Activated CD4-positive, alpha-beta T cell treated with anti-CD3 and anti-CD28 coated beads for 24 hours (primary cell): ENCODE measurements at regions not wholly inside any gene's neighbourhood (a gene's known extent, or its start where the extent isn't known, plus 50 kb on each side); places are given as distances from the start of the nearest gene placed in this dataset.

Experiments used
- DNase-seq, 2 donors: peaks; one replicate each; pipeline ENCODE4 v3.0.0-alpha.2; 2020; ENCODE audit warnings: low read depth in 2 of 2

GRCh38 chr14:61132336-61132735 lies 148.8 kb downstream of the TMEM30B start:
- DNase-seq, result no peak

DNA sequence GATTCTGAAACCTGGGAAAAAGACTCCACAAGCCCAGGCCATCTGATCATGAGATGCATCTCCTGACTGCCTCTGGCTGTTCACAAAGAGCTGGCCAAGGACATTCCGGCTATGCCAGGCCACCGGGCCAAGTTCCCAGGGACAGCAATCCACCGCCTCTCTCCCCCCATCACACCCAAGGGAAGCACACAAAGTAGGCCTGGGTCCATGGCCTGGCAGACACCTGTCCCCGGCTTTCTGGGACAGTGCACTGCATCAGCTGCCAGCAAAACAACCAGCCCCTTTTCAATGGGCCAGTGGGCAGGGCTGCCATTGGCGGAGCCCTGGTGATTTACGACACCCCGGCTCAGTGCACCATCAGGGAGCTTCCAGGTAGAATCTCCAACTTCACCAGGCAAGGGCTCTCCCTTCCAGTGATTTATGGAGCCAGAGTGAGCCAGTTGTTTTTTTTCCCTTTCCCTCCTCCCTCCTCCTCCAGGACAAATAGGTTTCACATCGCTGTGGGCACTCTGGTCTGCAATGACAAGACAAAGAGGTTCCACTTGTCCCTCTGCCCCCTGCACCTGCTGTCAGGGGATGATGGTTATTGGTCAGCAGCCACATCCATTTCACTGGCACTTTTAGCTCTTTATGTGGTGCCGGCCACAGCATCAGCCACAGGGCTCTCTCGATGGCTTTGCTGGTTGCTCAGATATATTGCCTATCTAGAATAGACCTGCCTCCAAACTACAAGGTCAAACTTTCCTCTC lies 149.6 kb downstream of the SLC38A6 start:
- no peak for DNase-seq

- no peak for DNase-seq
Observed at GRCh38 chr14:61129168-61129745, 148.2 kb downstream of the SLC38A6 start.

GRCh38 chr14:61128382-61129167 lies 147.5 kb downstream of the SLC38A6 start:
- no peak for DNase-seq

GRCh38 chr14:61126603-61127498 lies 145.8 kb downstream of the SLC38A6 start:
- no peak for DNase-seq

DNA sequence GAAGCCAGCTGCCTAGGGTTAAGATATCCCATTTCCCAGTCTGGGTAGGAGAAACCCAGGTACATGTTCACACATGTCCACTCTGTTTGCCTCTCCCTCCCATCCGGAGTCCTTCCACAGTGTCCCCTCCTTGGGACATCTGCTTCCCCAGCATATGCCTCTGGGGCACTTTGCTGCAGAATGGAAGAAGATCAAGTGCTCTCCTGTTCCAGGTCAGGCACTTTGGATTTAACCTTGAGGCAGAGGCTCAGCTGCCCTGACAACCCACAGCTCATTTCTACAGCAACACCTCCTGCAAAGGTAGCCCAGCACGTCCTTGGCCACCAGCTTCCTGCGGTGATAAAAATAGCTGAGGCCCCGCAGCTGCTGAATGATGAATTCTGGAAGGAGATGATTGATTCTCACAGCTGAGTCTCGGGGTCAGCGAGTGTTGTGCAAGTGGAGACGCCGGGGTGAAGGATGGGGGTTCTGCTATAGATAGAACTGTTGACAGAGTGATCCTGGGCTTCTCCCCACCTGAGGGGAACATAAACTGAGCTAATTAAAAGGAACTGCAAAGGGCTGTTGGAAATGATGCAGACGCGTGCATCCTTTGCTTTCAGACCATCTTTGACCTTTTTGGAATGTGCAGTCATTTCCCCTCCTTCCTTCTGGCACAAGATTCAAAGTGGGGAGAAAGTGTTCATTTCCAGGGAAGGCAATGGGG lies 145.0 kb downstream of the SLC38A6 start:
- no peak for DNase-seq

- no peak for DNase-seq
Observed at GRCh38 chr14:61125041-61125866, 144.2 kb downstream of the SLC38A6 start.

DNA sequence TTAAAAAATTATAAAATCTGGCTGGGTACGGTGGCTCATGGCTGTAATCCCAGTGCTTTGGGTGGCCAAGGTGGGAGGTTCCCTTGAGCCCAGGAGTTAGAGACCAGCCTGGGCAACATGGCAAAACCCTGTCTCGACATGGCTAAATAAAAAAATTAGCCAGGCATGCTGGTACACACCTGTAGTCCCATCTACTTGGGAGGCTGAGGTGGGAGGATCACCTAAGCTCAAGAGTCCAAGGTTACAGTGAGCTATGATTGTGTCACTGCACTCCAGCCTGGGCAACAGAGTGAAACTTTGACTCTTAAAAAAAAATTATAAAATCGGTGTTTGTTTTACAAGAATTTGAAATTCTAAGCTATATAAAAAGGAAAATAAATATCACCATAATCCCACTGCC lies 141.8 kb downstream of the SLC38A6 start:
- DNase-seq, result no peak

GRCh38 chr14:61121355-61121787 lies 140.3 kb downstream of the SLC38A6 start:
- no peak for DNase-seq

GRCh38 chr14:61120576-61120975 lies 139.5 kb downstream of the SLC38A6 start:
- no peak for DNase-seq

GRCh38 chr14:61119006-61119405 lies 138.0 kb downstream of the SLC38A6 start:
- no peak for DNase-seq

GRCh38 chr14:61116369-61116768 lies 135.3 kb downstream of the SLC38A6 start:
- DNase-seq, result no peak

DNA sequence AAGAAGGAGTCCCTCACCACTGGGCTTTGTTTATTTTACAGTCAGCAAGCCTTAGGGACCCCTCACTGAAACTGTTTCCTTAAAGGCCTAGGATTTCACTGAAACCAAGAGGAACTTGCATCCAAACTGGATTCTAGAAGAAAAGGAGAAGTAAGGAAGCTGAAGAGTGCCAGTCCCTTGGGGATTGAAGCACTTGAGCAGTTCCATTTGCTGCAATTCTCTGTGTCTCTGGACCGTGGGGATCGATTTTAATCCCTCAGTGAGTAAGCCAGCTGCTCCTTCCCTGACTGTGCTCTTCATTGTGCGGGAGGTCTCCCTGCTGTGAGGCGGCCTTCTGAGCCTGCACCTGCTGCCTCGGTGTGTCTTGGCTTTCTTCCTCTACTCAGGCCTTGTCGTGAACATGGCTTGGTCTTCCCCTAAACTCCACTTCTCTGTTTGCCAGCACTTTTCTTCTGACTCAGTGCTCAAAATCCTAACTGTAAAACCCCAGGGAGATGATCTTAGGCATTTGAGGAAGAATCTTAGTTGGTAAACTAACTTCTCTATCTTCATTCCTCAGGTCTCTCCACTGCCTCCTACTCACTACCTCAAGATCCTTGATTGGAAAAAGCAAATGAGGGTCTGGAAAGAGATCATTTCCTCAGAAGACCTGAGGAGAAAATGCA lies 132.6 kb downstream of the SLC38A6 start:
- DNase-seq, result no peak

DNA sequence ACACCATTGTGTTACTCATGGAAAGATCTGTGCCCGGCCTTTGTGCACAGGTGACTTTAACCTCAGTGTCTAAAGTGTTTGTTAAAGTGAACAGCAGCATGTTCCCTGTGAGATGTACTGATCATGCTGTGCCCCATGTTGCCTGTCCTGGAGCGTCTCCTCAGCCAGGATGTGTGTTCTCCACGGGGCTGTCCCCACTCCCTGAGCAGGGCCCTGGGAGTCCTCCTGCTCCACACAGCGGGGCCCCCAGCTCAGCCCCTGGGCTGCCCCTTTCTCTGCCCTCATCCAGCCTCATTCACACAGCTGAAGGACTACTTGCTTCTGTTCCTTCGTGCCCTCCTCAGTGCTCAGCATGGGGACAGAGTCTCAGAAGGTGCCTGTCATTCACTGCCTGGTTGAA lies 131.5 kb downstream of the SLC38A6 start:
- no peak for DNase-seq

- no peak for DNase-seq
Observed at GRCh38 chr14:61111731-61112130, 130.7 kb downstream of the SLC38A6 start.

- DNase-seq, result no peak
Observed at GRCh38 chr14:61111209-61111665, 130.2 kb downstream of the SLC38A6 start.

GRCh38 chr14:61110316-61111082 lies 129.5 kb downstream of the SLC38A6 start:
- no peak for DNase-seq

GRCh38 chr14:61109288-61109687 lies 128.2 kb downstream of the SLC38A6 start:
- DNase-seq, result no peak
